ENCODE measurements at regions not wholly inside any gene's neighbourhood (a gene's known extent, or its start where the extent isn't known, plus 50 kb on each side); places are given as distances from the start of the nearest gene placed in this dataset.
"Not testable (repeated sequence)": the region's sequence is repeated elsewhere in the genome, so short reads cannot be mapped to it uniquely, and the experiment has no call there.

DNA sequence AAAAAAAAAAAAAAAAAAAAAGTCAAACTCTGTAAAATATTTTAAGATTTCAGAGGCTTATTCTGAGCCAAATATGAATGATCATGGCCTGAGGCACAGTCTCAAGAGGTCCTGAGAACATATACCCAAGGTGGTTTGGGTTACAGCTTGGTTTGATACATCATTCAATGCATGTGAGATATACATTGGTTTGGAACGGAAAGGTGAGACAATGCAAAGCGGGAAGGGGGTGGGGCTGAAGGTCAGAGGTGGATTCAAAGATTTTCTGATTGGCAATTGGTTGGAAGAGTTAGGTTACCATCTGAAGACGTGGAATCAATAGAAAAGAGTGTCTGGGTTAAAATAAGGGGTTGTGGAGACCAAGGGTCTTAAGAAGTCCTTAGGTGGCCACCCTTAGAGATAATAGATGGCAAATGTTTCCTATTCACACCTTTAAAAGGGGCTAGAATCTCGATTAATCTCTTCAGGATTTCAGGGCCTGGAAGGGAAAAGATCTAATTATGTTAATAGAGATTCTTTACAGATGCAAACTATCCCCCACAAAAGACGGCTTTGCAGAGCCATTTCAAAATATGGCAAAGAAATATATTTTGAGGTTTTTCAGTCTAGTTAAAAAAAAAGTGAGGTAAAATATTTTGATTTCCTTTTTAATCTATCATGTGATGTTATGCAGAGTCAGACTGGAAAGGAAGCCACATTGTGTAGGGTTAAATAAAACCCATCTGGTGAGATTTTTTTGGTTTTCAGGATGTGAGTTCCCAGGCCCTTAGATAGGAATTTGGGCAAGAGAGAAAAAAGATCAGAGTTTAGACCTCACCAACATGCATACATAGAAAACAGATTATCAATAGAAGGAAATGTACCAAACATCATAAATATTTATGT lies 173.8 kb upstream of the CNOT2 start:
- DNase-seq (ENCODE audit: low spot score) = no peak
- no peak for FAIRE-seq

DNA sequence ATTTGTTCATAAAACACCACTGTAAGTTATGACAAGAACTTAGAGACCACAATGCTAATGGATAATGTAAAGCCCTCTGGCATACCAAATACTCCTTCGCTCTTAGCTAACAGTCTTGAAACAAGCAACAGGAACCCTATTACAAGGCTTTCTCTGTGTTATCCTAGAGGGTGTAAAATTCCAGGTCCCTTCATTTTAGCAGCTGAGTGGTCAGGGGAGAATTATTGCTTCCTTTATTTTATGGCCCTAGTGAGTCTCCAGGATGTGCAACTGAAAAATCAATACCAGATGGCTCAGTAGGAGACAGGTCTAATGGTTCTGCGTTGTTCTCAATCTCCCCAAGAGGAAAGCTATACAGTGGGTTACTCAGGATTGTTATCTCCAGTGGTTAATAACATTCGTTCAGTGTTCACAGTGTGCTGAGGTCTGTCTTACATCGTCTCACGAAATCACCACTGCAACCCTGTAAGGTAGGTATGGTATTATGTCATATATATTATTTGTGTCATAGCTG lies 172.7 kb upstream of the CNOT2 start:
- FAIRE-seq (no peak), DNase-seq (ENCODE audit: low spot score) (no peak)

DNA sequence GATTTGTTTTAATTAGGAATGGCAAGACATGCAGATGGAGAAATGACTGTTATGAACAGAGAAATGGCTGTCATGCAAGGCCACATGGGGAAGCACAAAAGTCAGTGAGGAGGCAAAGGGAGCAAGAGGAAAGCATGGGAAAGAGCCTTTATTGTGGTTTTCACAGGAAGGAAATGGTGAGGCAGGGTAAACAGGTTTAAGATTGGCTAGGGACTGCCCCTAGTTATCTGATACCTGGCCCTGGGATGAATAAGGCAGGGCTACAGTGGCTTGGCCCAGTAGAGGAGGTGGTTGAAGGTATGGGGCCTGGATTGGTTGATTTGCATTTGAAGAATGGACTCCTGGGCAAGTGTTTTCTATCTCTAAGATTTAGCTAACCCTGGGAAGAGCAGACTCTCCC lies 168.7 kb upstream of the CNOT2 start:
- FAIRE-seq (no peak), DNase-seq (ENCODE audit: low spot score) (no peak)

DNA sequence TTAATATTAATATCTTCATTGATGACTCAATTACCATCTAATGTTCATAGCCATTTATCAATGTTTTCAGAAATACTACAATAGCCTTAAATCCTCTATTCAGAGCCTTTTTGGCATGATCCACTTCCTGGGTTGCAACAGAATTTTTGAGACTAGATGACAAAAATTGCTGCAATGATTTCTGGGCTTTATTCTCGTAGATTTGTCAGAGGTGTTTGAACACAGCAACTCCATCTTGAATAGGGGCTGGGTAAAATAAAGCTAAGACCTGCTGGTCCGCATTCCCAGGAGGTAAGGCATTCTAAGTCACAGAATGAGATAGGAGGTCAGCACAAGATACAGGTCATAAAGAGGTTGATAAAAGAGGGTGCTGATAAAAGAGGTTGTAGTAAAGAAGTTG lies 165.8 kb upstream of the CNOT2 start:
- DNase-seq (ENCODE audit: low spot score) = no peak
- FAIRE-seq = no peak

- DNase-seq (ENCODE audit: low spot score) (no peak), FAIRE-seq (no peak)
Observed at GRCh38 chr12:70078161-70078560, 165.1 kb upstream of the CNOT2 start.

DNA sequence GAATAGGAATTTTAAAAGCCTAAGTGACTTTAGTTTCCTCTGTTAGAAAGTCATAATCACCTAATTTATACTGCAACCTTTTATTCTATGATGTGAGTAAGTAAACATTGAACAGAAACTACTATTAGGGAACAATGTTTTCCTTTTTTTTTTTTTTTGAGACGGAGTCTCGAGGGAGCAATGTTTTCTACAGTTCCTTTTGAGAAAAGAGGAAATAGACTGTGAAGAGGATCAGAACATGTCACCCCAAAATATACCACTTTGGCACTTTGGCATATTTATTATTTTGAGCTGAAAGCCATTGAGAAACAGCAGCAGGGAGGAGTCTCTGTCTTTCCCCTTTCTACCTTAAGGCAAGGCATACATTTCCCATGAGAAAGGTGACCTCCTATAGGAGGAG lies 162.7 kb upstream of the CNOT2 start:
- no peak for DNase-seq (ENCODE audit: low spot score)
- no peak for FAIRE-seq

- no peak for FAIRE-seq
- DNase-seq (ENCODE audit: low spot score) = no peak
Observed at GRCh38 chr12:70082997-70083676, 160.1 kb upstream of the CNOT2 start.

GRCh38 chr12:70083677-70084020 lies 159.6 kb upstream of the CNOT2 start:
- FAIRE-seq = no peak

GRCh38 chr12:70086372-70086771 lies 156.9 kb upstream of the CNOT2 start:
- DNase-seq (ENCODE audit: low spot score); FAIRE-seq: not testable (repeated sequence)

More at GRCh38 chr12:70083677-70084020, 159.6 kb upstream of the CNOT2 start:
- no peak for DNase-seq (ENCODE audit: low spot score)

DNA sequence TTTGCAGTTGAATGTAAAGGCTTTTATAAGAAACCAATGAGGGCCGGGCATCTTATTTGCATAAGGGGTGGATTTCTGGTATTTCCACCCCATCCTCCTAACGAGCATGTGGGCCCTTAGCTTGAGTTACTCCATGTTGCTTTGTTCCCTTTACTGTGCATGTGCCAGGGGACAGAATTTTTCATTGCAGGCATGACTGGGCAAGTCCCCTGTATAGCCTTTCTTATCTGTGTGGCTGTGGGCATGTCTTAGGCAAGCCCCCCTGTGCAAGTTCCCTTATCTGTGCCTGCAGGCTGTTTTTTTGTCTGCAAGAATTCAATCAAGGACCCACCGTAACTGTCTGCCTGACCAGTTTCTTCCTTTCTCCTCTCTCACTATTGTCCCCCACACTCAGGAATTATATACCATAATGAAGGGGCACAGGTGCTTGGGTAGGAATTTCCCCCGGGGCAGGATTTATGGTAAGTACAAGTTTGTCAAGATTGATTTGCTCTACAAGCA lies 152.2 kb upstream of the CNOT2 start:
- FAIRE-seq (no peak), DNase-seq (ENCODE audit: low spot score) (no peak)

DNA sequence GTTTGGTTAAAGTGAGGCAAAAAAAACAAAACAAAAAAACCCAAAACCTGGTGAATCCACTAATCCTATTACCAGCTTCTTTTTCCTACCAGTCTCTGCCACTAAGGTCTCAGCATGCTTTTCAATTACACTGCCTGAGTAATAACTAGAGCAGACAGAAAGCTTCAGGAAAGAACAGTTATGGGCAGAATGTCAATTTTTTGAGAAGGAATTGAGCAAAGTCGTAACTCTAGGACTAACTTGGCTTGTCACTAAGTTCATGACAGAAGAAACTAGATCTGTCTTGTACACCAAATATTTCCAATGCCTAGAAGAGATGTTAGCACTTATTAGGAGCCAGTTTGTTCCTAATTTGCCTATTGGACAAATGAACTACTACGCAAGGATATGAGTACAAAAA lies 148.8 kb upstream of the CNOT2 start:
- FAIRE-seq = no peak
- DNase-seq (ENCODE audit: low spot score) = no peak

DNA sequence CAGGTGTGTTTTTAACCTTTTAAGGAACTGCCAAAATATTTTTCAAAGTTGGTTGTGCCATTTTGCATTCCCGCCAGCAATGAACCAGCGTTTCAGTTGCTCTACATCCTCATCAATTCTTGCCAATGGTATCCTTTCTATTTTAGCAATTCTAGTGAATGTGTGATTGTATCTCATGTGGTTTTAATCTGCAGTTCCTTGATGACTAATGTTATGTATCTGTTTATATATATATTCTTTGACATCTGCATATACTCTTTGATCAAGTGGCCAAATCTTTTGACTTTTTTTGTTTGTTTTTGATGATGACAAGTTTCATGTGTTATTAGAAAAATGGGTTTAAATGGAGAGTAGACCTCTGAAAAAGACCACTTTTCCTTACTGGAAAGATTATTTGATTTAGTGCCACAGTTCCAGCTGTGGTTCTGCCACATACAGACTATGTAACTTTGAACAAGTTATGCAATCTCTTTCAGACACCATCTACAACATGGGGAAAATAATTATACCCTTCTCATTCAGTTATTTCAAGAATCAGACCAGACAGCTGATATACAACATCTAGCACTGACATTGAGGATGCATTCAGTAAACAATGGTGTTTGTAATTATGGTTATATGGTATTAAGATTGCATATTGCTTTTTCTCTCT lies 146.3 kb upstream of the CNOT2 start:
- DNase-seq (ENCODE audit: low spot score) = no peak
- FAIRE-seq = no peak

DNA sequence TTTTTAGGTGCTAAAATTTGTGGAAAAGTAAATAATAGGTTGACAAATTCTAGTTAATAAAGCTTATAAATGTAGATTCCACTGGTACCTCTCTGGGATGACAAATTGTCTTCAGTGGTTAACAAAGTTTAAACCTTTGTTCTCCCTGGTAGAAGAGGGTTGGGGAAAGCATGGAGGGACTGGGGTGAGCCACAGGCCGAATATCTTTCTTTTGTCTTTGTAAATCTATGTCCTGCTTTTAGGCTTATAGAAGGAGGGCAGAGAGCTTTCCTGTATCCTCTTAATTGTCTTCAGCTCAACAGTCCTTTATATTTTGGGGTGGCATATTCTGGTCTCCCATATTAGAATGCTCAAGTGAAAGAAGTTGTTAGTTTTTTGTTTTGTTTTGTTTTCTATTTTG lies 142.2 kb upstream of the CNOT2 start:
- FAIRE-seq = no peak
- DNase-seq (ENCODE audit: low spot score) = no peak

DNA sequence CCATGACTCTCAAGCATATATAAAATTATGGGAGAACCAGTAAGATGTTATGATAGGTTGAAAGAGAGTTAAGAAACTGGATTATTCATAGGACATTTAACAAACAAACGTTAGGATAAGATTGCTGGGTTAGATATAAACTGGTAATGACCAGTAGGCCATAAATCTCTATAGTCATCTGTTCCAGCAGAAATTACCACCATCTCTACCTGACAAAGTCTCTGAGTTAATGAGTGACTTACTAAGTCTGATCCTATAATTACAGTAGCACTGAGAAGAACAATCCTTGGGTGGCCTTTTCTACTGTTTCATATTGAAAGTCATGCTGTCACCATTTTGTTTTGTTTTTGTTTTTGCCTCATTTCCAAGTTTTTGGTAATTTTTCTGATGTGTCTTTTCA lies 136.9 kb upstream of the CNOT2 start:
- FAIRE-seq (no peak), DNase-seq (ENCODE audit: low spot score) (no peak)

GRCh38 chr12:70110085-70110484 lies 133.1 kb upstream of the CNOT2 start:
- FAIRE-seq (no peak), DNase-seq (ENCODE audit: low spot score) (no peak)

GRCh38 chr12:70117670-70118069 lies 125.6 kb upstream of the CNOT2 start:
- no peak for FAIRE-seq
- no peak for DNase-seq (ENCODE audit: low spot score)

- DNase-seq (ENCODE audit: low spot score) (no peak), FAIRE-seq (no peak)
Observed at GRCh38 chr12:70120970-70121369, 122.3 kb upstream of the CNOT2 start.

DNA sequence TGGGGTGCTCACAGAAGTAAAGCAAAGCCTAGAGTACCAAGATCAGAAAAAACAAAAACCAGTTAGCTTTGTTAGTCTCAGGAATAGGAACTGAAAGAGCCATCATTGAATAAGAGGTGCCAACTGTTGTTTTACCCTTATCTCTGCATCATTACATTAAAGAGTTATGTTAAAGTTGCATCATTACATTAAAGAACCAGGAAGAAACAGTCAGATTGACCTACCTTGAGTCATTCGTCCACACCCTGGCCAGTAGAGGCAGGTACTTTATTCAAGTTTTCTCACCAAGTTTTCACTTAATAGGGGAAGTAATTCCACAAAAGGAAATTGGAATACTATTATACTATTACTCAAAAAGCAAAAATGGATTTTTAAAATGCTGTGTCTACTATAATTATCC lies 121.7 kb upstream of the CNOT2 start:
- no peak for DNase-seq (ENCODE audit: low spot score)
- no peak for FAIRE-seq

DNA sequence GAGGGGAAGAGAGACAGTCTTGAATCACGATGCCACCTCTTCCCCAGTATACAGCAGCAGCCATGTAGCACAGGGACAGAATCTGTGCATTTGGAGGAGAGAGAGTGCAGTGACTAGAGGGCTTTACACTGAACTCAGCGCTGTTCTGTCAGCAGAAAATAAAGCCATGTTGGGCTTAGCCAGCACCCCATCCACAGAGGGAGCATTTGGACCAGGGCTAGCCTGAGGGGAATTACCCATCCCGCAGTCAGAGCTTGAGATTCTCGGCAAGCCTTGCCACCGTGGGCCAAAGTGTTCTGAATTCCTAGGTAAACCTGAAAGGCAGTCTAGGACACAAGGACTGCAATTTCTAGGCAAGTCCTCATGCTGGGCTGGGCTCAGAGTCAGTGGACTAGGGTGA lies 120.4 kb upstream of the CNOT2 start:
- DNase-seq (ENCODE audit: low spot score) (no peak), FAIRE-seq (no peak)

- FAIRE-seq = no peak
Observed at GRCh38 chr12:70149013-70149412, 94.2 kb upstream of the CNOT2 start.

DNA sequence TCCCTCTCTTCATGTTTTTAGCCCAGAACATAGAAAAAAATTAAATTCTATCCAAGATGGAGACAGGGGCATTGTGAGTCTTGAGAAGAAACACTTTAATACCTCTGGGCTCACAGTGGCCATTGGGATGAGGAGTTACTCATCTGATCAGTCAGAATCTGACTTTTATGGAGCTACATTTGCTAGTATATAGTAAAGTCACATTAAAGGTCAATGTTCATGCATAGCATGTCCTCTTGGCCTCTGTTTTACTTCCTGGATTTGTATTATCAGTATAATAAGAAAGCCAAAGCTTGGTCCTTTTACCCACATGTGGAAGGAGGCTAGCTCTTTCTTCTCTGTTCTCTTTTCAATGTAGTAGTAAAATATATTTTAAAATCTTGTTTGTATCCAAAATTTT lies 93.6 kb upstream of the CNOT2 start:
- FAIRE-seq = no peak

More at GRCh38 chr12:70149013-70149412, 94.2 kb upstream of the CNOT2 start:
- no peak for DNase-seq (ENCODE audit: low spot score)

DNA sequence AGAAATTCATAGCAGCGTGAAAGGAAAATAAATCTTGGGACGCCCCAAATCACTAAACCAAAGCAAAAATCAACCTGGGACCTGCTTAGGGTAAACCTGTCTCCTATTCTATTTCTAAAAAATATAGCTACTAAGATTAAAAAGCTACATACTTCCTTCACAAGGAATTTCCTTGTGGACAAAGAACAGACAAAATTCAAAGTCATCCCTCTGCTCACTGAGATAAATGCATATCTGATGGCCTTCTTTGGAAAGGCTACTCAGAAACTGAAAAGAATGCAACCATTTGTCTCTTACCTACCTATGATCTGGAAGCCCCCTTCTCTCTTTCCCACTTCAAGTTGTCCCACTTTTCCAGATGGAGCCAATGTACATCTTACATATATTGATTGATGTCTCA lies 93.0 kb upstream of the CNOT2 start:
- no peak for DNase-seq (ENCODE audit: low spot score)
- FAIRE-seq = no peak

More for the DNA sequence above, 93.6 kb upstream of the CNOT2 start:
- no peak for DNase-seq (ENCODE audit: low spot score)

Measured in urothelium cell line (cell line).